ENCODE measurements at regions not wholly inside any gene's neighbourhood (a gene's known extent, or its start where the extent isn't known, plus 50 kb on each side); places are given as distances from the start of the nearest gene placed in this dataset.

- TF ChIP-seq POLR2A (IDR thresholded peaks at IDR 0.05) (no peak), CTCF (IDR thresholded peaks at IDR 0.05) (no peak)
Measured at GRCh38 chr7:131208777-131209176, 118.9 kb upstream of the MKLN1 start.
